HG03095 (cell line): ENCODE measurements at regions not wholly inside any gene's neighbourhood (a gene's known extent, or its start where the extent isn't known, plus 50 kb on each side); places are given as distances from the start of the nearest gene placed in this dataset.

Source experiments
- ATAC-seq: cut with Tn5 transposase; IDR thresholded peaks from one replicate; pipeline ENCODE4 v1.9.1; 2021; ENCODE audit warnings: moderate library complexity; ENCODE audit not compliant: unreplicated experiment

- ATAC-seq, result no peak
Observed at GRCh38 chr3:195004512-195005250, 266.3 kb downstream of the XXYLT1 start.

- no peak for ATAC-seq
Observed at GRCh38 chr3:195005251-195005620, 265.7 kb downstream of the XXYLT1 start.

GRCh38 chr3:195005759-195006510 lies 265.0 kb downstream of the XXYLT1 start:
- ATAC-seq, result no peak

- ATAC-seq, result no peak
Observed at GRCh38 chr3:195007151-195007550, 263.8 kb downstream of the XXYLT1 start.

- ATAC-seq, result no peak
Observed at GRCh38 chr3:195007766-195008165, 263.2 kb downstream of the XXYLT1 start.

- no peak for ATAC-seq
Observed at GRCh38 chr3:195008816-195009215, 262.1 kb downstream of the XXYLT1 start.

- ATAC-seq, result no peak
Observed at GRCh38 chr3:195009616-195010015, 261.3 kb downstream of the XXYLT1 start.

- no peak for ATAC-seq
Observed at GRCh38 chr3:195010551-195011100, 260.3 kb downstream of the XXYLT1 start.

- ATAC-seq, result no peak
Observed at GRCh38 chr3:195011231-195011834, 259.6 kb downstream of the XXYLT1 start.

GRCh38 chr3:195012100-195012499 lies 258.9 kb downstream of the XXYLT1 start:
- ATAC-seq, result no peak

- no peak for ATAC-seq
Observed at GRCh38 chr3:195012571-195012970, 258.4 kb downstream of the XXYLT1 start.

- ATAC-seq, result no peak
Observed at GRCh38 chr3:195013411-195014361, 257.3 kb downstream of the XXYLT1 start.

GRCh38 chr3:195015021-195015420 lies 255.9 kb downstream of the XXYLT1 start:
- ATAC-seq, result no peak

GRCh38 chr3:195017151-195017550 lies 253.8 kb downstream of the XXYLT1 start:
- no peak for ATAC-seq
